Rectal smooth muscle tissue (tissue), 1 donor: ENCODE measurements at regions not wholly inside any gene's neighbourhood (a gene's known extent, or its start where the extent isn't known, plus 50 kb on each side); places are given as distances from the start of the nearest gene placed in this dataset.
"Not testable (repeated sequence)": the region's sequence is repeated elsewhere in the genome, so short reads cannot be mapped to it uniquely, and the experiment has no call there.

Experiments
- H3K27ac ChIP-seq: one replicate; pipeline ENCODE4 v1.7.0; 2013; ENCODE audit warnings: low read depth, low read length, inconsistent platforms
- H3K27me3 ChIP-seq: one replicate; pipeline ENCODE4 v1.7.0; 2013; ENCODE audit warnings: low read length; ENCODE audit not compliant: control insufficient read depth, insufficient read depth
- H3K36me3 ChIP-seq: one replicate; pipeline ENCODE4 v1.7.0; 2013; ENCODE audit warnings: low read length; ENCODE audit not compliant: control insufficient read depth, insufficient read depth
- H3K4me1 ChIP-seq: one replicate; pipeline ENCODE4 v1.7.0; 2013; ENCODE audit warnings: low read length; ENCODE audit not compliant: control insufficient read depth, insufficient read depth
- H3K4me3 ChIP-seq: one replicate; pipeline ENCODE4 v1.7.0; 2013; ENCODE audit warnings: low read length
- H3K9ac ChIP-seq: one replicate; pipeline ENCODE4 v1.7.0; 2013; ENCODE audit warnings: low read length

DNA sequence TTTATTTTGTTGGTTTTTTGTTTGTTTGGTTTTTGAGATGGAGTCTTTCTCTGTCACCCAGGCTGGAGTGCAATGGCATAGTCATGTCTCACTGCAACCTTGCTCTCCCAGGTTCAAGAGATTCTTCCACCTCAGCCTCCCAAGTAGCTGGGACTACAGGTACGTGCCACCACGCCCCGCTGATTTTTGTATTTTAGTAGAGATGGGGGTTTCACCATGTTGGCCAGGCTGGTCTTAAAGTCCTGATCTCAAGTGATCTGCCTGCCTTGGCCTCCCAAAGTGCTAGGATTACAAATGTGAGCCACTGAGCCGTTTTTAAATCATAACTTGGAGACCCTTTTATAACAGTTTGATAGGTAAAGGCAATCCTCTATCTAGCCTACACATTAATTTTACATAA lies 95.9 kb upstream of the MIR17HG start:
- H3K36me3 ChIP-seq, H3K27ac ChIP-seq, H3K4me3 ChIP-seq, H3K9ac ChIP-seq, H3K27me3 ChIP-seq, H3K4me1 ChIP-seq: not testable (repeated sequence)

- Histone ChIP-seq H3K9ac (no peak overlapping the region), H3K27ac (no peak overlapping the region), H3K27me3 (no peaks in the 10 kb centered on the region), H3K4me3 (no peak overlapping the region), H3K36me3 (no peaks in the 10 kb centered on the region), H3K4me1 (no peaks in the 10 kb centered on the region)
These were observed 83.0 kb upstream of the MIR17HG start for GRCh38 chr13:91264484-91264883.

GRCh38 chr13:91269237-91269636 lies 78.2 kb upstream of the MIR17HG start:
- Histone ChIP-seq H3K9ac (no peak overlapping the region), H3K4me1 (no peaks in the 10 kb centered on the region), H3K27me3 (no peaks in the 10 kb centered on the region), H3K27ac (no peak overlapping the region), H3K4me3 (no peak overlapping the region), H3K36me3 (no peaks in the 10 kb centered on the region)

DNA sequence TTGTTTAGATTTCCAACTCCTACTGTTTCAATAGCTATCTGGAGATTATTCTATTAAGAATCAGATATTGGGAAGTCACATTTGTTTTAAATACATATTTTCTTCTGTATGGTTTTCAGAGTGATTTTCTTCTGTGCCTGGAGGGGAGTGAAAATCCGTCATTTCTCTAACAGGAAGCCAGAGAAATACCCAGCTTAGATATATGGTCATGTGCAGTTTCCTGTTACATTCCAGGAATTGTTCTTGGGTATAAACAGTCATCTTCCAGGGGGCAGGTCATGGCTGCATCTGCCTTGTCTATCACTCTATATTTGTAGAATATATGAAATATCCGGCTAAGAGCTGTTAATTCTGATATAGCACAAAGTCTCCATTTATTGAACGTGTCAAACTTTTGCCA lies 77.5 kb upstream of the MIR17HG start:
- Histone ChIP-seq H3K27me3 (no peaks in the 10 kb centered on the region), H3K4me1 (no peaks in the 10 kb centered on the region), H3K27ac (no peak overlapping the region), H3K4me3 (no peak overlapping the region), H3K36me3 (no peaks in the 10 kb centered on the region), H3K9ac (no peak overlapping the region)

DNA sequence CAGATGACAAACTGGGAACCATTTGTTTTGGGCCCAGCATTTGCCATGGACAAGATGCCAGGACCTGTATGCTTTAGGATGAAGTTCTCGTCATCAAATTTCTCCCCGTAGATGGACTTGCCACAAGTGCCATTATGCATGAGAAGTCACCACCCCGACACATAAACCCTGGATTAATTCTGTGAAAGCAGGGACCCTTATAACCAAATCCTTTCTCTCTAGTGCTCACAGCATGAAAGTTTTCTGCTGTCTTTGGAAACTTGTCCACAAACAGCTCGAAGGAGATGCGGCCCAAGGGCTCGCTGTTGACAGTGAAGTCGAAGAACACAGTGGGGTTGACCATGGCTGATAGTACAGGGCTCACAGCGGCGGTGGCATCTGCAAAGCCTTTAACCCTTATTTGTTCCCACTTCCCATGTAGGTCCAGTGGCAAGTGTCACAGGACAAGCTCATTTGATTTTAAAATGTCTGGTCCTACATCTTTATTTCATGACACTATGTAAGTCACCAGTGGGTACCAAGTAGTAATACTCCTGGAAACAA lies 75.2 kb upstream of the MIR17HG start:
- no peak overlapping the region for H3K27ac ChIP-seq
- H3K9ac ChIP-seq, result no peak overlapping the region
- H3K4me1 ChIP-seq, result no peaks in the 10 kb centered on the region
- H3K27me3 ChIP-seq, result no peaks in the 10 kb centered on the region
- H3K4me3 ChIP-seq, result no peak overlapping the region
- no peaks in the 10 kb centered on the region for H3K36me3 ChIP-seq

GRCh38 chr13:91273675-91274074 lies 73.8 kb upstream of the MIR17HG start:
- Histone ChIP-seq H3K27me3 (no peaks in the 10 kb centered on the region), H3K4me1 (no peaks in the 10 kb centered on the region), H3K27ac (no peak overlapping the region), H3K9ac (no peak overlapping the region), H3K36me3 (no peaks in the 10 kb centered on the region), H3K4me3 (no peak overlapping the region)

- Histone ChIP-seq H3K4me1 (no peaks in the 10 kb centered on the region), H3K27me3 (no peaks in the 10 kb centered on the region), H3K9ac (no peak overlapping the region), H3K4me3 (no peak overlapping the region), H3K36me3 (no peaks in the 10 kb centered on the region), H3K27ac (no peak overlapping the region)
These were observed 70.3 kb upstream of the MIR17HG start for GRCh38 chr13:91277013-91277676.

- Histone ChIP-seq H3K36me3 (no peaks in the 10 kb centered on the region), H3K9ac (no peak overlapping the region), H3K27ac (no peak overlapping the region), H3K4me3 (no peak overlapping the region), H3K27me3 (no peaks in the 10 kb centered on the region), H3K4me1 (no peaks in the 10 kb centered on the region)
These were observed 69.2 kb upstream of the MIR17HG start for GRCh38 chr13:91278291-91278690.

DNA sequence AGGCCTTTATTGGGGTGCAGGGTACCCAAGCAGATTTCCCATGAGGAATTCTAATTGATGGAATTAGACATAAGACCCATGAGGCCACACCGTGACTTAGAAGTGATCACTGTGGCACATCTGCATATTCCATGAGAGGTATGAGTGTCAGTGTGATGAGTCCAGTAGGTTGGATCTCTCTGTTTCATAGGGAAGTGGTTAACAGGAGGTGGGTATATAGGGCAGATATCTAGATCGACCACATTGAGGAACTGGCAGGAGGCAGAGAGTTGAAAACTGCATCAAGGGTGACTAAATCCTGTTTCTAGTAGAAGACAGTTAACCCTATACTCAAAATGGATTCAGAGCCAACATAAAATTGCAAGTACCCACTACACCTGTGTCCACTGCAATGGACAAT lies 68.6 kb upstream of the MIR17HG start:
- Histone ChIP-seq H3K27ac (no peak overlapping the region), H3K4me3 (no peak overlapping the region), H3K27me3 (no peaks in the 10 kb centered on the region), H3K9ac (no peak overlapping the region), H3K36me3 (no peaks in the 10 kb centered on the region), H3K4me1 (no peaks in the 10 kb centered on the region)

GRCh38 chr13:91280801-91281200 lies 66.7 kb upstream of the MIR17HG start:
- no peaks in the 10 kb centered on the region for H3K27me3 ChIP-seq
- H3K9ac ChIP-seq, result no peak overlapping the region
- H3K4me1 ChIP-seq, result no peaks in the 10 kb centered on the region
- no peak overlapping the region for H3K27ac ChIP-seq
- no peaks in the 10 kb centered on the region for H3K36me3 ChIP-seq
- H3K4me3 ChIP-seq, result no peak overlapping the region

DNA sequence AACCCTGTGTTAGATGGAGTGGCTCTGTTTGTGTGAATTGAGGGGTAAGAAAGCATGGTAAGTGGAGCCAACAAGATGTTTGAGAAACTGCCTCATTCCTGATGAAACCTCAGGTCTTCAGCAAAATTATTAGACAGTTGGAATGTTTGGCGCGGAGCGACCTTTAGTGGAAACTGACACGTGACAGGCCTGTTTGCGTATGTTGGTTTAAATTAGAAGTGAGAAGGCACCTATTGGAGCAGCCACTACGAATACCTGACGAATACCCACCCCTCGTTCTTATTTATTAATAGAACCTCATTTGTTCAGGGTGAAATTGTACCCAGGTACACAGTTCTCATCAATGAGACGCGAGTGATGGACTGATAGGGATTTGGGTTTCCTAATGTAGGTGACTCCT lies 63.2 kb upstream of the MIR17HG start:
- Histone ChIP-seq H3K9ac (no peak overlapping the region), H3K27me3 (no peaks in the 10 kb centered on the region), H3K4me1 (no peaks in the 10 kb centered on the region), H3K36me3 (no peaks in the 10 kb centered on the region), H3K4me3 (no peak overlapping the region), H3K27ac (no peak overlapping the region)

DNA sequence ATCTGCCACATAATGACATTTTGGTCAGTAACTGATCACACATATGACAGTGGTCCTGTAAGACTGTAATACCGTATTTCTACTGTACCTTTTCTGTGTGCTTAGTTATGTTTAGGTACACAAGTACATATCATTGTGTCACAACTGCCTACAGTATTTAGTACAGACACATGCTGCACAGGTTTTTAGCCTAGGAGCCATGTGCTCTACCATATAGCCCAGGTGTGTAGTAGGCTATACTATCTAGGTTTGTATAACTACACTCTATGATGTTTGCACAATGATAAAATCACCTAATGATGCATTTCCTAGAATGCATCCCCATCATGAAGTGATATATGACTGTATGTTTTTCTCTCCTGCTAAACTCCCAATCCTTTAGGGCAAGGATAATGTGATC lies 61.2 kb upstream of the MIR17HG start:
- no peaks in the 10 kb centered on the region for H3K36me3 ChIP-seq
- no peak overlapping the region for H3K4me3 ChIP-seq
- no peaks in the 10 kb centered on the region for H3K4me1 ChIP-seq
- H3K9ac ChIP-seq, result no peak overlapping the region
- no peaks in the 10 kb centered on the region for H3K27me3 ChIP-seq
- no peak overlapping the region for H3K27ac ChIP-seq

DNA sequence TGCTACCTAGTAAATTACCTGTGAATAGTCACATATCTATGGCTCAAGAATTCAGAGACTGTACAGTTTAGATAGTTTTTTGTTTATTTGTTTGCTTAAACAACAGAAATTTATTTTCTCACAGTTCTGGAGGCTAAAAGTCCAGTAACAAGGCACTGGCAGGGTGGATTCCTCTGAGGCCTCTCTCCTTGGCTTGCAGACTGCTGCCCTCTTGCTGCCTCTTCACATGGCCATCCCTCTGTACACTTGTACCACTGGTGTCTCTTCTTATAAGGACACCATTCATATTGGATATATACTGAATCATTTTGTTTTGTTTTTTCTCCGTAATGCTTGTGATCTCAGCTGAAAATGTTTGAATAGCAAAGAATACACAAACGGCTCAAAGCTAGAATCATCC lies 56.4 kb upstream of the MIR17HG start:
- Histone ChIP-seq H3K27ac (no peak overlapping the region), H3K4me1 (no peaks in the 10 kb centered on the region), H3K36me3 (no peaks in the 10 kb centered on the region), H3K9ac (no peak overlapping the region), H3K27me3 (no peaks in the 10 kb centered on the region), H3K4me3 (no peak overlapping the region)
